Activated CD4-positive, alpha-beta T cell treated with anti-CD3 and anti-CD28 coated beads, Interleukin-10, Interleukin-2, amounts not matched to agents 100 ng/mL and 50 ng/mL, durations not matched to agents 16 hours and 8 hours (primary cell): ENCODE measurements at regions not wholly inside any gene's neighbourhood (a gene's known extent, or its start where the extent isn't known, plus 50 kb on each side); places are given as distances from the start of the nearest gene placed in this dataset.
"Not testable (repeated sequence)": the region's sequence is repeated elsewhere in the genome, so short reads cannot be mapped to it uniquely, and the experiment has no call there.

Experiments used
- DNase-seq: peaks from one replicate; pipeline ENCODE4 v3.0.0-alpha.2; 2020

DNA sequence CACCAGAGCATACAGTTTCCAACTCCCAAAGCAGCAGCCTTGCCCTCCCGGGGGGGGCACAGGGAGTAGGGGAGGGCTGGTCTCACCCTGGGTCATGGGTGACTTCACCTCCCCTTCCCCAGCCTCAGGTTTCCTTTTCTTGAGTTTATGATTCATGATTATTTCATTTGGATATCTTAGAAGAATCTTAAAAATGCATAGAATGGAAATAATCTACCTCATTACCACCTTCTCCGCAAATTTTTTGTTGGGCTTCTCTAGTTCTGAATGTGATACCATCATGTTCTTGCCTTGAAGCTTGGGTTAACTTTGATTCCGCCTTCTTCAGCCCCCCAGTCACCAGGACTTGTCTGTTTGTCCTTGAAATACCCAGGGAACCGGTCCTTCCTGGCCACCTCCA is 148.8 kb upstream of the ROPN1 start:
- DNase-seq: no peak

DNA sequence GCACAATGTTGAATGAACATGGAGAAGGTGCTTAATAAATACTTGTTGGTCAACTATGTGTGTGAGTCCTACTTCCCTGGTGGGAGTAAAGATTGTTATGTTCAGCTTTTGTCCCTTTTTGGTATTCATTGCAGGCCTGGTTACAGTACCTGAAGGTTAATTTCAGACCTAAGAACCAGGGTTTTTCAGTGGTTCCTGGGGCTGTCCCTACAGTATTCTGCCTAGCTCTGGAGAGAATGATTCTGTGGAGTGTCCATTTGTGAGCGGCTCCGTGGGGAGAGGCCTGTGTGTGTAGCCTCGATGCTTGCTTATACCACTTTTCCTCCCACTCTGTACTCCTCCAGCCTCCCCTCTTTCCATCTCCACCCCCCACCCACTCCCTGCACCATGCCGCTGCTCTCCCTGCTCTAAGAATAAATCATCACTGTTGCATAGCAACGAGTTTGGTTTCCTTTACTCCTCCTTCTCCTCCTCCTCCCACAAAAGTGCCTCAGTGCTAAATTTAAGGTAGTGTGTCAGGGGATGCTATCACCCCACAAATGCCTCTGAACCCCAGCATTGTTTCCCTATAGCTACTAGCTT is 150.6 kb upstream of the ROPN1 start:
- DNase-seq: no peak

DNA sequence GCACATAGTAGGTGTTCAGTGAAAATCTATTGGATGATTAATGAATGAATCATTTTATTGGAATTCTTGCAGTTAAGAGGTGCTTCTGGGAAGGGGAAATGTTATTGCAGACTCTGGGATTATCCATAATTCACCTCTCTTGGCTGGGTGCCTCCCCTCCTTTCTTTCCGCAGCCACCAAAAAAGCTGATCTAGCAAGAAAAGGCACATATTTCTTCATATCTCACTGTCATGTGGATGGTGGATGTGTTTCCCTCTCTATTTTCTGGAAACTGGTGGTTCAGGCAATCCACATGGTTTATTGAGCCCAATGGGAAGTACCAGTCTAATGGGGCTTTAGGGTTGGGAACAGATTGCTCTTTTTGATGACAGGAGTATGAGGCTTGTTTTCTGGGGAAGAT is 151.1 kb upstream of the ROPN1 start:
- no peak for DNase-seq

GRCh38 chr3:124144035-124144814 is 152.3 kb upstream of the ROPN1 start:
- DNase-seq: no peak

DNA sequence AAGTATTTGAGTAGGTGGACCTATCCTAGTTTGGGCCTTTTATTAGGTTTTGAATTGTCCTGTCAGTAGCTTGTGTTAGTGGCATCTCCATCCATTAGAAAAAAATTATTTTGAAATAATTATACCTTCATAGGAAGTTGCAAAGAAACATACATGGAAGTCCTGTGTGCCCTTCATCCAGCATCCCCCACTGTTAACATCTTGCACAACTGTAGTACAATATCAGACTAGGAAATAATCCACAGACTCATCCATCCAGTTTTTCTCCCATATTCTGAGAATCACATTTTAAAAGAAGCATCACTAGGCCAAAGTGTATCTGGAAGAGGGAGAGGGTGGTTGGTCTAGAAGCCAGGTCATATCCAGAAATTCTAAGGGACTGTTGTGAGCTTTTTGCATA is 155.5 kb upstream of the ROPN1 start:
- no peak for DNase-seq

- no peak for DNase-seq
Measured at GRCh38 chr3:124147946-124148345, 156.0 kb upstream of the ROPN1 start.

DNA sequence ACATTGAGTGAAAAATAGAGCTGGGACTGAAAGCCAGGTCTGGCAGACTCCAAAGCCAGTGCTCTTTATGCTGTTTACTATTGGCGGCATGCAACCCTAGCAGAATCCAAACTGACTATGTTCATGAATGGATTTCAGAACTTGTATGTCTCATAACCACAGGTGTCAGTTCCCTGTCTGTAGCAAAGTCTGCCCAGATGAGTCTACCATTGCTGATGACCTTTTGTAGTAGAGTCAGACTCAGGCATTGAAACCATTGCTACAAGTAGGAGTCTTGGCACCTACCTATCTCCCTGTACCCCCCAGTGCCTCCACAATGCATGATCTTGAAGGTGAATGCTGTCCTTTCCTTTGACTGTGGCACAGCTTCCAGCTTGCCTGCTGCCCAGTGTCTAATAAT is 157.2 kb upstream of the ROPN1 start:
- DNase-seq: no peak

DNA sequence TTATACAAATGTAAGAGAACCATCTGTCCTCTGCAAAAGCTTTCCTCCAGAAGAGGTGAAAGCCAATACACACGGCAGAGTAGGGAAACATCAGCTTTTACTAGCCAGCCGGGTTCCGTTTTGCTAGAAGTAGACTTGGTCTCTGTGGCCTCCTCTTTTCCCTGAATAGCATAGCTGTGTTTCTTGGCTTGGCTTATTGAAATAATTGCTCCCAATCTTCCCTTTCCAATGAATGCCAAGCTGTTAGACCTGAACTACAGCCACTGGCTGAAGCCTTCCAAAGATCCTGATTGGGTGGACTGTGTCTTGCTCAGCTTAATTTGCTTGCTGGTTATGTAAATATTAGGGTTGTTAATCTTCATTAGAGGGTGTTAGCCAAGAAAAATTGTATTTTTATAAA is 157.8 kb upstream of the ROPN1 start:
- no peak for DNase-seq

- not testable (repeated sequence) for DNase-seq
Measured at GRCh38 chr3:124152891-124153290, 161.0 kb upstream of the ROPN1 start.

- DNase-seq: no peak
Measured at GRCh38 chr3:124156866-124157712, 165.2 kb upstream of the ROPN1 start.

GRCh38 chr3:124157748-124158147 is 165.8 kb upstream of the ROPN1 start:
- no peak for DNase-seq

DNA sequence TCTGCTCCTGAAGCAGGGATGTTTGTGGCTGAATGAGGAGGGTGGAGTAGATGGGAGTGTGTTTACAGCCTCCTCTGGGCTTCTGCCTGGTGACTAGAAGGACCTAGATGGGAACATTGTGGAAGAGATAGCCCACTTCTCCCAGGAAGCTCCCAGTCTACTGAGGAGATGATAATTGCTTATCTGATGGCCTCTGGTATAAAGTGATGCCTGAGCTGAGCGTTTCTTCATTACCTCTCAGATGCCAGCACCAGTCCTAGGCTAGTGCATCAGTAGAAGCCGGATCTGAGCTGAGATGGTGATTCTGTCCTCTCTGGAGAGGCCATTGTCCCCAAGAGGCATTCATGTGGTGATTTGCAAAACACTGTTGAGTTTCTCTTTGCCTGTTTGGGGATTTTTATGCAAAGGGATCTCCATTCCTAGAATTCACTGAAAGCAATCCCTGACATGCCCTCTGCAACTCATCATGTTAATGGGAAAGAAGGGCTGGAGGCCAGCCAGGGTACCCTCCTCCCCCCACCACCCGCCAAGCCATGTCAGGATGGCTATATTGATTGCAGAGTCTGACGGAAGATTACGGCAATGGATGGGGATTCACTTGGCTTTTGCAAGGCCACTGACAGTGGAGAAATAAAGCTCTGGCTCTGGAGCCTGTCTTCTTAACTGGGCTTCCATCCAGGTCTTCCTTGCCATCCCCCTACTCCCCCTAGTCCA is 166.4 kb upstream of the ROPN1 start:
- DNase-seq: no peak

GRCh38 chr3:124161448-124161847 is 169.5 kb upstream of the ROPN1 start:
- DNase-seq: no peak

- DNase-seq: no peak
Measured at GRCh38 chr3:124163689-124164088, 171.8 kb upstream of the ROPN1 start.

- DNase-seq: no peak
Measured at GRCh38 chr3:124168271-124168670, 176.3 kb upstream of the ROPN1 start.

GRCh38 chr3:124172283-124172682 is 180.4 kb upstream of the ROPN1 start:
- DNase-seq: no peak

- no peak for DNase-seq
Measured at GRCh38 chr3:124172816-124173215, 180.9 kb upstream of the ROPN1 start.

GRCh38 chr3:124174476-124174875 is 182.6 kb upstream of the ROPN1 start:
- DNase-seq: no peak

- no peak for DNase-seq
Measured at GRCh38 chr3:124174910-124175874, 183.3 kb upstream of the ROPN1 start.

GRCh38 chr3:124177071-124177470 is 185.1 kb upstream of the ROPN1 start:
- no peak for DNase-seq

DNA sequence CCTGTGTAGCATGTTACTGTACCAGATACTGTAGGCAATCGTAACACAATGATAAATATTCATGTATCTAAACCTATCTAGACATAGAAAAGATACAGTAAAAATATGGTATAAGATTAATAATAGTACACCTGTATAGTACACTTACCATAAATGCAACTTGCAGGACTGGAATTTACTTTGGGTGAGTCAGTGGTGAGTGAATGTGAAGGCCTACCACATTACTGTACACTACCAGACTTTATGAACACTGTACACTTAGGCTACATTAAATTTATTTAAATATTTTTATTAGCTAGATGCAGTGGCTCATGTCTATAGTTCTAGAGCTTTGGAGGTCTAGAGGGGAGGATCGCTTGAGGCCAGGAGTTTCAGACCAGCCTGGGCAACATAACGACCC is 186.6 kb upstream of the ROPN1 start:
- no peak for DNase-seq

GRCh38 chr3:124200407-124200806 is 208.5 kb upstream of the ROPN1 start:
- DNase-seq: no peak
